Erythroblast (primary cell): ENCODE measurements at regions not wholly inside any gene's neighbourhood (a gene's known extent, or its start where the extent isn't known, plus 50 kb on each side); places are given as distances from the start of the nearest gene placed in this dataset.
"Not testable (repeated sequence)": the region's sequence is repeated elsewhere in the genome, so short reads cannot be mapped to it uniquely, and the experiment has no call there.

Experiments
- GATA1 ChIP-seq: IDR thresholded peaks from 2 replicates; pipeline ENCODE4 v1.6.1; 2011; ENCODE audit warnings: low read depth, mild to moderate bottlenecking, control low read depth, low read length, moderate library complexity
- POLR2A ChIP-seq: IDR thresholded peaks from 2 replicates; pipeline ENCODE4 v1.6.1; 2011; ENCODE audit warnings: mild to moderate bottlenecking, low read length

GRCh38 chr9:40962461-40962860 lies 166.0 kb downstream of the FOXD4L6 start:
- TF ChIP-seq POLR2A, GATA1: not testable (repeated sequence)
